Stimulated activated naive B cell treated with anti-CD40 and anti-IgM and Interleukin-4, amounts not matched to agents 10 μg/mL and 1 μg/mL and 100 μg/mL, for 72 hours (primary cell): ENCODE measurements at regions not wholly inside any gene's neighbourhood (a gene's known extent, or its start where the extent isn't known, plus 50 kb on each side); places are given as distances from the start of the nearest gene placed in this dataset.
"Not testable (repeated sequence)": the region's sequence is repeated elsewhere in the genome, so short reads cannot be mapped to it uniquely, and the experiment has no call there.

ENCODE experiments used
- ATAC-seq, 2 donors: fragments of 150-1000 bp; cut with Tn5 transposase; replicated peaks; 2 replicates each; pipeline ENCODE4 v1.10.0; 2021; ENCODE audit warnings: moderate library complexity in 1 of 2
- DNase-seq: peaks from one replicate; pipeline ENCODE4 v3.0.0; 2021
- H3K27ac Mint-ChIP-seq: one replicate; pipeline ENCODE4 v1.8.0; 2022; ENCODE audit warnings: mild to moderate bottlenecking, mixed read lengths
- H3K27me3 Mint-ChIP-seq, 2 donors: one replicate each; pipeline ENCODE4 v1.8.0; 2022; ENCODE audit warnings: mixed read lengths in 2 of 2
- H3K36me3 Mint-ChIP-seq, 2 donors: one replicate each; pipeline ENCODE4 v1.8.0; 2022; ENCODE audit warnings: mixed read lengths in 2 of 2, mild to moderate bottlenecking in 1 of 2
- H3K4me1 Mint-ChIP-seq, 2 donors: one replicate each; pipeline ENCODE4 v1.8.0; 2022; ENCODE audit warnings: mixed read lengths in 2 of 2, mild to moderate bottlenecking in 1 of 2
- H3K4me3 Mint-ChIP-seq, 2 donors: one replicate each; pipeline ENCODE4 v1.8.0; 2022; ENCODE audit warnings: mild to moderate bottlenecking in 2 of 2, mixed read lengths in 2 of 2, moderate library complexity in 1 of 2
- H3K9me3 Mint-ChIP-seq, 2 donors: one replicate each; pipeline ENCODE4 v1.8.0; 2022; ENCODE audit warnings: mixed read lengths in 2 of 2, mild to moderate bottlenecking in 1 of 2

- Mint-ChIP-seq H3K4me3 (no peak overlapping the region), H3K4me1 (no peaks in the 10 kb centered on the region), H3K27me3 (no peaks in the 10 kb centered on the region), H3K9me3 (peaks cover 14 to 16% of the 10 kb centered on the region in 2 donors), H3K27ac (no peak overlapping the region), H3K36me3 (no peaks in the 10 kb centered on the region)
- DNase-seq: no peak
- no peak for ATAC-seq
Observed at GRCh38 chr13:111590796-111591195, 270.4 kb downstream of the TEX29 start.

- not testable (repeated sequence) for ATAC-seq, DNase-seq, H3K27ac Mint-ChIP-seq, H3K27me3 Mint-ChIP-seq, H3K4me1 Mint-ChIP-seq, H3K4me3 Mint-ChIP-seq, H3K36me3 Mint-ChIP-seq
- peaks cover 8 to 11% of the 10 kb centered on the region in 2 donors for H3K9me3 Mint-ChIP-seq
Observed at GRCh38 chr13:111593490-111593889, 273.0 kb downstream of the TEX29 start.

GRCh38 chr13:111594606-111595005 lies 274.2 kb downstream of the TEX29 start:
- Mint-ChIP-seq H3K4me1 (no peaks in the 10 kb centered on the region), H3K4me3 (no peak overlapping the region), H3K36me3 (no peaks in the 10 kb centered on the region), H3K9me3 (peaks cover 8 to 11% of the 10 kb centered on the region in 2 donors), H3K27ac (no peak overlapping the region), H3K27me3 (peaks cover 2 to 7% of the 10 kb centered on the region in 2 donors)
- no peak for DNase-seq
- no peak for ATAC-seq

- peaks cover 9 to 11% of the 10 kb centered on the region in 2 donors for H3K27me3 Mint-ChIP-seq
- DNase-seq (no peak), ATAC-seq (no peak)
- no peaks in the 10 kb centered on the region for H3K36me3 Mint-ChIP-seq
- H3K9me3 Mint-ChIP-seq: peaks cover 3 to 5% of the 10 kb centered on the region in 2 donors
- no peaks in the 10 kb centered on the region for H3K4me1 Mint-ChIP-seq
- H3K27ac Mint-ChIP-seq: no peak overlapping the region
- no peak overlapping the region for H3K4me3 Mint-ChIP-seq
Observed at GRCh38 chr13:111595276-111595675, 274.8 kb downstream of the TEX29 start.

GRCh38 chr13:111595791-111596190 lies 275.3 kb downstream of the TEX29 start:
- H3K4me1 Mint-ChIP-seq: no peaks in the 10 kb centered on the region
- no peak for ATAC-seq
- H3K4me3 Mint-ChIP-seq: no peak overlapping the region
- DNase-seq: no peak
- H3K36me3 Mint-ChIP-seq: no peaks in the 10 kb centered on the region
- peaks cover 2 to 4% of the 10 kb centered on the region in 2 donors for H3K9me3 Mint-ChIP-seq
- H3K27me3 Mint-ChIP-seq: peaks cover 10 to 11% of the 10 kb centered on the region in 2 donors
- no peak overlapping the region for H3K27ac Mint-ChIP-seq

GRCh38 chr13:111597191-111597611 lies 276.8 kb downstream of the TEX29 start:
- H3K36me3 Mint-ChIP-seq: no peaks in the 10 kb centered on the region
- H3K27me3 Mint-ChIP-seq: peaks cover 10 to 11% of the 10 kb centered on the region in 2 donors
- DNase-seq: no peak
- no peaks in the 10 kb centered on the region for H3K4me1 Mint-ChIP-seq
- no peak overlapping the region for H3K4me3 Mint-ChIP-seq
- H3K9me3 Mint-ChIP-seq: peaks cover 2 to 4% of the 10 kb centered on the region in 2 donors
- no peak overlapping the region for H3K27ac Mint-ChIP-seq
- no peak for ATAC-seq

- no peaks in the 10 kb centered on the region for H3K36me3 Mint-ChIP-seq
- ATAC-seq (no peak), DNase-seq (no peak)
- H3K27me3 Mint-ChIP-seq: peaks cover 10 to 11% of the 10 kb centered on the region in 2 donors
- H3K4me3 Mint-ChIP-seq: no peak overlapping the region
- H3K9me3 Mint-ChIP-seq: peaks cover 2 to 4% of the 10 kb centered on the region in 2 donors
- no peaks in the 10 kb centered on the region for H3K4me1 Mint-ChIP-seq
- H3K27ac Mint-ChIP-seq: no peak overlapping the region
Observed at GRCh38 chr13:111597618-111598017, 277.2 kb downstream of the TEX29 start.

- Mint-ChIP-seq H3K27me3 (peaks cover 10 to 11% of the 10 kb centered on the region in 2 donors), H3K36me3 (no peaks in the 10 kb centered on the region), H3K4me1 (no peaks in the 10 kb centered on the region), H3K27ac (no peak overlapping the region), H3K4me3 (no peak overlapping the region), H3K9me3 (peaks cover 2 to 4% of the 10 kb centered on the region in 2 donors)
- no peak for DNase-seq
- no peak for ATAC-seq
Observed at GRCh38 chr13:111598747-111599146, 278.3 kb downstream of the TEX29 start.

GRCh38 chr13:111599791-111600190 lies 279.3 kb downstream of the TEX29 start:
- ATAC-seq: no peak
- Mint-ChIP-seq H3K27me3 (peaks cover 10 to 11% of the 10 kb centered on the region in 2 donors), H3K4me3 (no peak overlapping the region), H3K36me3 (no peaks in the 10 kb centered on the region), H3K4me1 (no peaks in the 10 kb centered on the region), H3K9me3 (peaks cover 1 to 4% of the 10 kb centered on the region in 2 donors), H3K27ac (no peak overlapping the region)
- no peak for DNase-seq

- no peak overlapping the region for H3K4me3 Mint-ChIP-seq
- H3K4me1 Mint-ChIP-seq: no peaks in the 10 kb centered on the region
- H3K27me3 Mint-ChIP-seq: peaks cover 10 to 11% of the 10 kb centered on the region in 2 donors
Observed at GRCh38 chr13:111602874-111603273, 282.4 kb downstream of the TEX29 start.

GRCh38 chr13:111604097-111604496 lies 283.7 kb downstream of the TEX29 start:
- ATAC-seq (no peak), DNase-seq (no peak)
- peaks cover 7 to 10% of the 10 kb centered on the region in 2 donors for H3K27me3 Mint-ChIP-seq
- no peaks in the 10 kb centered on the region for H3K4me1 Mint-ChIP-seq
- no peak overlapping the region for H3K27ac Mint-ChIP-seq
- H3K36me3 Mint-ChIP-seq: no peaks in the 10 kb centered on the region
- H3K4me3 Mint-ChIP-seq: no peak overlapping the region
- H3K9me3 Mint-ChIP-seq: no peaks in the 10 kb centered on the region

More at GRCh38 chr13:111602874-111603273, 282.4 kb downstream of the TEX29 start:
- no peaks in the 10 kb centered on the region for H3K36me3 Mint-ChIP-seq
- ATAC-seq (no peak), DNase-seq (no peak)
- H3K9me3 Mint-ChIP-seq: no peaks in the 10 kb centered on the region
- no peak overlapping the region for H3K27ac Mint-ChIP-seq

GRCh38 chr13:111608556-111608955 lies 288.1 kb downstream of the TEX29 start:
- no peak for DNase-seq
- no peaks in the 10 kb centered on the region for H3K4me1 Mint-ChIP-seq
- no peak overlapping the region for H3K4me3 Mint-ChIP-seq
- no peak overlapping the region for H3K27ac Mint-ChIP-seq
- H3K27me3 Mint-ChIP-seq: no peaks in the 10 kb centered on the region
- H3K9me3 Mint-ChIP-seq: no peaks in the 10 kb centered on the region
- no peaks in the 10 kb centered on the region for H3K36me3 Mint-ChIP-seq
- no peak for ATAC-seq

- Mint-ChIP-seq H3K4me1 (no peaks in the 10 kb centered on the region), H3K4me3 (no peak overlapping the region), H3K9me3 (no peaks in the 10 kb centered on the region), H3K27ac (no peak overlapping the region), H3K27me3 (no peaks in the 10 kb centered on the region), H3K36me3 (no peaks in the 10 kb centered on the region)
- ATAC-seq (no peak), DNase-seq (no peak)
Observed at GRCh38 chr13:111609631-111610030, 289.2 kb downstream of the TEX29 start.

- Mint-ChIP-seq H3K4me3 (no peak overlapping the region), H3K27ac (no peak overlapping the region), H3K4me1 (no peaks in the 10 kb centered on the region), H3K36me3 (no peaks in the 10 kb centered on the region), H3K27me3 (no peaks in the 10 kb centered on the region), H3K9me3 (no peaks in the 10 kb centered on the region)
- no peak for DNase-seq
- no peak for ATAC-seq
Observed at GRCh38 chr13:111610081-111610480, 289.6 kb downstream of the TEX29 start.

- H3K4me3 Mint-ChIP-seq: no peak overlapping the region
- no peaks in the 10 kb centered on the region for H3K36me3 Mint-ChIP-seq
- DNase-seq: no peak
- no peaks in the 10 kb centered on the region for H3K27me3 Mint-ChIP-seq
- H3K27ac Mint-ChIP-seq: no peak overlapping the region
- no peaks in the 10 kb centered on the region for H3K4me1 Mint-ChIP-seq
- no peak for ATAC-seq
- H3K9me3 Mint-ChIP-seq: no peaks in the 10 kb centered on the region
Observed at GRCh38 chr13:111610879-111611278, 290.4 kb downstream of the TEX29 start.

- Mint-ChIP-seq H3K36me3 (no peaks in the 10 kb centered on the region), H3K9me3 (no peaks in the 10 kb centered on the region)
Observed at GRCh38 chr13:111611651-111612050, 291.2 kb downstream of the TEX29 start.

More at GRCh38 chr13:111611651-111612050, 291.2 kb downstream of the TEX29 start:
- ATAC-seq (no peak), DNase-seq (no peak)
- H3K4me1 Mint-ChIP-seq: no peaks in the 10 kb centered on the region
- no peak overlapping the region for H3K4me3 Mint-ChIP-seq
- no peaks in the 10 kb centered on the region for H3K27me3 Mint-ChIP-seq
- no peak overlapping the region for H3K27ac Mint-ChIP-seq
